ENCODE measurements at regions not wholly inside any gene's neighbourhood (a gene's known extent, or its start where the extent isn't known, plus 50 kb on each side); places are given as distances from the start of the nearest gene placed in this dataset.

DNA sequence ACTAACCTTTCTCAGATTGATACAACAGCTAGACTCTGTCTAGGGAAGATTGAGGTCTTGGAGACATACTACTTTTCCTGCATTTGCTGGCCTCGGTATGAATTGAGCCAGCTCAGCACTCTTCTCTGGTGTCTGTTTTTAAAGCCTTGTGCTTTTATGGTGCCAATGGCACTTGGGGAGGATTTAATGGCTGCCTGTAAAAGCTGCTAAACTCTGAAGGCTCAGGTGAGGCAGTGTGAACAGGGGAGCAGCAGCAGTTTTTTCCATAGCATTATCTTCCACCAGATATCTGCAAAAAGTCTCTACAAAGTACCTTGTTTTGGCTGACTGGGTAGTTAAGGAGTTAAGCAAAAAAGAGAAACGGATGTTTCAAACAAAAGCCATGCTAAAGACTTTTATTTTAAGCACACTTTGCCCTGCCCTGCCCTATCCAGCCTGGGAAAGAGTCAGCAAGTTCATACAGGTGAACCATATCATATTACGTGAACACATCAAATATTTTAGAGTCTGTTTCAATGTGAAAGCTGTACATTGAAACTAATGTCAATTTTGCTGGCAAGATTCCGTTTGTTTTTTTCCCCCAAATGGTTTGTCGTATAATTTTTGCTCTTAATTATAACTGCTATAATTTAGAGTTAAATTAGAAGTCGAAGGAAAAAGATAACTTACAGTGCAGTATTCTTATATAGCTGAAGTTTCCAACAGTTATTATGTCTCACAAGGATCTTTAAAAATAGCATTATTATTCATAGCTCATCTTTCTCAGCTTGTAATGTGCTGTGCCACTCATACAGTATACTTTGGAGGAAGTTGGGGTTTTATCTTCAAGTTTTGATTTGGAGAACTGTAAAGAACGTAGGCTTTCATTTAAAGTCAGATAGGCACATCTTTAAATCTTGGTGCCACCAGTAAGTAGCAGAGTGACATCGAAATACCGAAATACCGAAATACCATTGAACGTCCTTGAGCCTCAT lies 424.1 kb upstream of the CD180 start:
- ATAC-seq (no peak), FAIRE-seq (no peak), DNase-seq (ENCODE audit: low read depth in 1 of 2, low spot score in 1 of 2) (no peak)
- POLR2A ChIA-PET = no interaction called here
- no peaks in the 10 kb centered on the region for H3K4me1 ChIP-seq
- H3K4me3 ChIP-seq = no peak overlapping the region
- CTCF ChIA-PET = interaction anchor here (1.0 kb wide), 1 partner anchor 10 kb away, joined by 3 read pairs; no protein-coding TSS in a partner anchor
- H3K4me2 ChIP-seq = no peak overlapping the region
- TF ChIP-seq EHF (CRISPR knock-in tag; IDR thresholded peaks at IDR 0.05) (no peak), MAFK (IDR thresholded peaks at IDR 0.05; ENCODE audit: partially characterized antibody) (peak; percentile 25)
- no peaks in the 10 kb centered on the region for H3K9me3 ChIP-seq
- H3K27ac ChIP-seq = no peak overlapping the region
- 22% methylated on average over 11 of the region's 11 CpGs for WGBS (ENCODE audit: missing lambda C conversion rate)

DNA sequence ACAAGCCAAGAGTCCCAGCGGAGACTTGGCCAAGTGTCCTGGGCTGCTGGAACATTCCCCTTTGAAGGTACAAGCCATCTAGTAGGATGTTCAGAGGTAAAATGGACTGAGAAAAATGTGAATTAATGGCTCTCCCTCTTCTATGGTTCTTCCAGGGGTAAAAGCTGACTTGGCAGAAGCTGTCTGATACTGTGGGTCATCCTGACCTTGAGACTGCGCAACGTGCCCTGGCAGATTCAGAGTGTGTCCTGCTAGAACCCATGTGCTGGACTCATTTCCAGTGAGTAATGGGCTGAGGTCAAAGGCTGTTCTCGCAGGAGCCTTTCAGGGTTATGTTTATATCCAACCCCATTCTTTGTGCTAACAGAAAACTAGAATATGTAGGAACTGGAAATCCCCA lies 423.0 kb upstream of the CD180 start:
- FAIRE-seq (no peak), DNase-seq (ENCODE audit: low read depth in 1 of 2, low spot score in 1 of 2) (no peak), ATAC-seq (no peak)
- H3K4me3 ChIP-seq = no peak overlapping the region
- ChIA-PET CTCF (no interaction called here), POLR2A (no interaction called here)
- H3K27ac ChIP-seq = no peak overlapping the region
- no peaks in the 10 kb centered on the region for H3K4me1 ChIP-seq
- WGBS (ENCODE audit: missing lambda C conversion rate) = 43% methylated on average over 4 of the region's 4 CpGs
- no peak for TF ChIP-seq RFX5 (IDR thresholded peaks at IDR 0.05)
- TF ChIP-seq, protein P1, sequence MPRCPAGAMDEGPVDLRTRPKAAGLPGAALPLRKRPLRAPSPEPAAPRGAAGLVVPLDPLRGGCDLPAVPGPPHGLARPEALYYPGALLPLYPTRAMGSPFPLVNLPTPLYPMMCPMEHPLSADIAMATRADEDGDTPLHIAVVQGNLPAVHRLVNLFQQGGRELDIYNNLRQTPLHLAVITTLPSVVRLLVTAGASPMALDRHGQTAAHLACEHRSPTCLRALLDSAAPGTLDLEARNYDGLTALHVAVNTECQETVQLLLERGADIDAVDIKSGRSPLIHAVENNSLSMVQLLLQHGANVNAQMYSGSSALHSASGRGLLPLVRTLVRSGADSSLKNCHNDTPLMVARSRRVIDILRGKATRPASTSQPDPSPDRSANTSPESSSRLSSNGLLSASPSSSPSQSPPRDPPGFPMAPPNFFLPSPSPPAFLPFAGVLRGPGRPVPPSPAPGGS (IDR thresholded peaks at IDR 0.05) = no peak
- TF ChIP-seq FOSL2 (IDR thresholded peaks at IDR 0.05) = no peak
- no peak for TF ChIP-seq FOSL2 (CRISPR knock-in tag; IDR thresholded peaks at IDR 0.05)
- TF ChIP-seq HOXA7 (CRISPR knock-in tag; IDR thresholded peaks at IDR 0.05) = no peak
- TF ChIP-seq ESRRA (IDR thresholded peaks at IDR 0.05; ENCODE audit: borderline replicate concordance, low read length) = no peak
- TF ChIP-seq TP53 (CRISPR knock-in tag; IDR thresholded peaks at IDR 0.05) = no peak
- TF ChIP-seq NR3C1 (IDR thresholded peaks at IDR 0.05) = no peak
- TF ChIP-seq HOXB13 (CRISPR knock-in tag; IDR thresholded peaks at IDR 0.05; ENCODE audit: low read depth) = no peak
- TF ChIP-seq KDM5A (IDR thresholded peaks at IDR 0.05) = no peak
- TF ChIP-seq ZC3H11A (IDR thresholded peaks at IDR 0.05) = no peak
- no peak for TF ChIP-seq KDM1A (IDR thresholded peaks at IDR 0.05; ENCODE audit: low read depth)
- TF ChIP-seq EHF (CRISPR knock-in tag; IDR thresholded peaks at IDR 0.05) = no peak
- TF ChIP-seq, protein P2, sequence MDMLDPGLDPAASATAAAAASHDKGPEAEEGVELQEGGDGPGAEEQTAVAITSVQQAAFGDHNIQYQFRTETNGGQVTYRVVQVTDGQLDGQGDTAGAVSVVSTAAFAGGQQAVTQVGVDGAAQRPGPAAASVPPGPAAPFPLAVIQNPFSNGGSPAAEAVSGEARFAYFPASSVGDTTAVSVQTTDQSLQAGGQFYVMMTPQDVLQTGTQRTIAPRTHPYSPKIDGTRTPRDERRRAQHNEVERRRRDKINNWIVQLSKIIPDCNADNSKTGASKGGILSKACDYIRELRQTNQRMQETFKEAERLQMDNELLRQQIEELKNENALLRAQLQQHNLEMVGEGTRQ (IDR thresholded peaks at IDR 0.05) = no peak
- TF ChIP-seq PHF8 (IDR thresholded peaks at IDR 0.05; ENCODE audit: borderline replicate concordance, low read depth) = no peak
- TF ChIP-seq, protein P3, sequence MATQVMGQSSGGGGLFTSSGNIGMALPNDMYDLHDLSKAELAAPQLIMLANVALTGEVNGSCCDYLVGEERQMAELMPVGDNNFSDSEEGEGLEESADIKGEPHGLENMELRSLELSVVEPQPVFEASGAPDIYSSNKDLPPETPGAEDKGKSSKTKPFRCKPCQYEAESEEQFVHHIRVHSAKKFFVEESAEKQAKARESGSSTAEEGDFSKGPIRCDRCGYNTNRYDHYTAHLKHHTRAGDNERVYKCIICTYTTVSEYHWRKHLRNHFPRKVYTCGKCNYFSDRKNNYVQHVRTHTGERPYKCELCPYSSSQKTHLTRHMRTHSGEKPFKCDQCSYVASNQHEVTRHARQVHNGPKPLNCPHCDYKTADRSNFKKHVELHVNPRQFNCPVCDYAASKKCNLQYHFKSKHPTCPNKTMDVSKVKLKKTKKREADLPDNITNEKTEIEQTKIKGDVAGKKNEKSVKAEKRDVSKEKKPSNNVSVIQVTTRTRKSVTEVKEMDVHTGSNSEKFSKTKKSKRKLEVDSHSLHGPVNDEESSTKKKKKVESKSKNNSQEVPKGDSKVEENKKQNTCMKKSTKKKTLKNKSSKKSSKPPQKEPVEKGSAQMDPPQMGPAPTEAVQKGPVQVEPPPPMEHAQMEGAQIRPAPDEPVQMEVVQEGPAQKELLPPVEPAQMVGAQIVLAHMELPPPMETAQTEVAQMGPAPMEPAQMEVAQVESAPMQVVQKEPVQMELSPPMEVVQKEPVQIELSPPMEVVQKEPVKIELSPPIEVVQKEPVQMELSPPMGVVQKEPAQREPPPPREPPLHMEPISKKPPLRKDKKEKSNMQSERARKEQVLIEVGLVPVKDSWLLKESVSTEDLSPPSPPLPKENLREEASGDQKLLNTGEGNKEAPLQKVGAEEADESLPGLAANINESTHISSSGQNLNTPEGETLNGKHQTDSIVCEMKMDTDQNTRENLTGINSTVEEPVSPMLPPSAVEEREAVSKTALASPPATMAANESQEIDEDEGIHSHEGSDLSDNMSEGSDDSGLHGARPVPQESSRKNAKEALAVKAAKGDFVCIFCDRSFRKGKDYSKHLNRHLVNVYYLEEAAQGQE (IDR thresholded peaks at IDR 0.05) = no peak
- no peak for TF ChIP-seq GATA3 (IDR thresholded peaks at IDR 0.05; ENCODE audit: borderline replicate concordance)
- TF ChIP-seq, protein P4, sequence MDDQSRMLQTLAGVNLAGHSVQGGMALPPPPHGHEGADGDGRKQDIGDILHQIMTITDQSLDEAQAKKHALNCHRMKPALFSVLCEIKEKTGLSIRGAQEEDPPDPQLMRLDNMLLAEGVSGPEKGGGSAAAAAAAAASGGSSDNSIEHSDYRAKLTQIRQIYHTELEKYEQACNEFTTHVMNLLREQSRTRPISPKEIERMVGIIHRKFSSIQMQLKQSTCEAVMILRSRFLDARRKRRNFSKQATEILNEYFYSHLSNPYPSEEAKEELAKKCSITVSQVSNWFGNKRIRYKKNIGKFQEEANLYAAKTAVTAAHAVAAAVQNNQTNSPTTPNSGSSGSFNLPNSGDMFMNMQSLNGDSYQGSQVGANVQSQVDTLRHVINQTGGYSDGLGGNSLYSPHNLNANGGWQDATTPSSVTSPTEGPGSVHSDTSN (IDR thresholded peaks at IDR 0.05) = no peak
- H3K4me2 ChIP-seq = no peak overlapping the region
- no peaks in the 10 kb centered on the region for H3K9me3 ChIP-seq
